Neural progenitor cell (in vitro differentiated cells): ENCODE measurements at regions not wholly inside any gene's neighbourhood (a gene's known extent, or its start where the extent isn't known, plus 50 kb on each side); places are given as distances from the start of the nearest gene placed in this dataset.

Source experiments
- CTCF ChIP-seq: fragments of 200-600 bp; sonication (generic); IDR thresholded peaks from 2 replicates; pipeline ENCODE4 v1.5.1; 2017; ENCODE audit warnings: antibody characterized with exemption, mild to moderate bottlenecking
- EZH2 ChIP-seq: fragments of 200-600 bp; sonication (generic); IDR thresholded peaks from 2 replicates; pipeline ENCODE4 v1.6.1; 2017; ENCODE audit warnings: antibody characterized with exemption, mild to moderate bottlenecking, moderate library complexity
- EZH2phosphoT487 ChIP-seq: fragments of 200-600 bp; sonication (generic); IDR thresholded peaks from 2 replicates; pipeline ENCODE4 v1.6.1; 2017; ENCODE audit warnings: antibody characterized with exemption

GRCh38 chr4:57504139-57504538 lies 394.0 kb upstream of the IGFBP7 start:
- TF ChIP-seq CTCF: no peak
- no peak for TF ChIP-seq EZH2phosphoT487
- no peak for TF ChIP-seq EZH2
